ENCODE measurements at regions not wholly inside any gene's neighbourhood (a gene's known extent, or its start where the extent isn't known, plus 50 kb on each side); places are given as distances from the start of the nearest gene placed in this dataset.
A peak's percentile ranks its signal among the peaks of the same experiment; 100 is the strongest.

GRCh38 chr14:97390096-97390724 is 593.0 kb downstream of the VRK1 start:
- no peak for DNase-seq (ENCODE audit: low spot score)
- intact Hi-C loops (cut with DNase I) = no loop called here

GRCh38 chr14:97393244-97393643 is 596.1 kb downstream of the VRK1 start:
- DNase-seq (ENCODE audit: low spot score) (no peak), ATAC-seq (no peak)
- intact Hi-C loops (cut with DNase I) = no loop called here

More at GRCh38 chr14:97390096-97390724, 593.0 kb downstream of the VRK1 start:
- ATAC-seq = peak; percentile 90

GRCh38 chr14:97395068-97395467 is 597.9 kb downstream of the VRK1 start:
- intact Hi-C loops (cut with DNase I) = no loop called here
- no peak for DNase-seq (ENCODE audit: low spot score)
- no peak for ATAC-seq

- ATAC-seq (no peak), DNase-seq (ENCODE audit: low spot score) (no peak)
- intact Hi-C loops (cut with DNase I) = no loop called here
These were observed 604.5 kb downstream of the VRK1 start for GRCh38 chr14:97401714-97402113.

- intact Hi-C loops (cut with DNase I) = no loop called here
- no peak for DNase-seq (ENCODE audit: low spot score)
- ATAC-seq = no peak
These were observed 605.1 kb downstream of the VRK1 start for GRCh38 chr14:97402279-97402678.

GRCh38 chr14:97407701-97408407 is 610.7 kb downstream of the VRK1 start:
- no peak for DNase-seq (ENCODE audit: low spot score)
- intact Hi-C loops (cut with DNase I) = no loop called here
- no peak for ATAC-seq

GRCh38 chr14:97408503-97408902 is 611.3 kb downstream of the VRK1 start:
- DNase-seq (ENCODE audit: low spot score) (no peak), ATAC-seq (no peak)
- intact Hi-C loops (cut with DNase I) = no loop called here

- DNase-seq (ENCODE audit: low spot score) = no peak
- intact Hi-C loops (cut with DNase I) = no loop called here
- no peak for ATAC-seq
These were observed 612.0 kb downstream of the VRK1 start for GRCh38 chr14:97408937-97409815.

- no peak for ATAC-seq
- intact Hi-C loops (cut with DNase I) = no loop called here
- DNase-seq (ENCODE audit: low spot score) = no peak
These were observed 613.8 kb downstream of the VRK1 start for GRCh38 chr14:97410667-97411620.

- ATAC-seq = no peak
- intact Hi-C loops (cut with DNase I) = no loop called here
- DNase-seq (ENCODE audit: low spot score) = no peak
These were observed 614.9 kb downstream of the VRK1 start for GRCh38 chr14:97411938-97412612.

- ATAC-seq (no peak), DNase-seq (ENCODE audit: low spot score) (no peak)
- intact Hi-C loops (cut with DNase I) = no loop called here
These were observed 615.9 kb downstream of the VRK1 start for GRCh38 chr14:97413022-97413539.

- intact Hi-C loops (cut with DNase I) = no loop called here
- ATAC-seq (no peak), DNase-seq (ENCODE audit: low spot score) (no peak)
These were observed 617.0 kb downstream of the VRK1 start for GRCh38 chr14:97413966-97414717.

GRCh38 chr14:97414718-97415098 is 617.5 kb downstream of the VRK1 start:
- ATAC-seq (no peak), DNase-seq (ENCODE audit: low spot score) (no peak)
- intact Hi-C loops (cut with DNase I) = no loop called here

- no peak for DNase-seq (ENCODE audit: low spot score)
- intact Hi-C loops (cut with DNase I) = no loop called here
- ATAC-seq = no peak
These were observed 618.7 kb downstream of the VRK1 start for GRCh38 chr14:97415907-97416306.

- intact Hi-C loops (cut with DNase I) = no loop called here
- ATAC-seq = no peak
- no peak for DNase-seq (ENCODE audit: low spot score)
These were observed 619.4 kb downstream of the VRK1 start for GRCh38 chr14:97416550-97416949.

- DNase-seq (ENCODE audit: low spot score) (no peak), ATAC-seq (no peak)
- intact Hi-C loops (cut with DNase I) = no loop called here
These were observed 620.1 kb downstream of the VRK1 start for GRCh38 chr14:97417331-97417730.

GRCh38 chr14:97420211-97420610 is 623.0 kb downstream of the VRK1 start:
- ATAC-seq (no peak), DNase-seq (ENCODE audit: low spot score) (no peak)
- intact Hi-C loops (cut with DNase I) = no loop called here
